NCI-H2107 treated with DMSO at 0.1 percent for 48 hours (cell line): ENCODE measurements at regions not wholly inside any gene's neighbourhood (a gene's known extent, or its start where the extent isn't known, plus 50 kb on each side); places are given as distances from the start of the nearest gene placed in this dataset.
"Not testable (repeated sequence)": the region's sequence is repeated elsewhere in the genome, so short reads cannot be mapped to it uniquely, and the experiment has no call there.

Experiments used
- DNase-seq: peaks from one replicate; lab custom pipeline; 2025; ENCODE audit not compliant: unreplicated experiment; lab: John Stamatoyannopoulos, UW

GRCh38 chr7:153584132-153584531, 468.1 kb upstream of the DPP6 start:
- no peak for DNase-seq

- no peak for DNase-seq
These were observed 463.6 kb upstream of the DPP6 start for GRCh38 chr7:153588586-153588985.

- no peak for DNase-seq
These were observed 462.1 kb upstream of the DPP6 start for GRCh38 chr7:153590136-153590535.

GRCh38 chr7:153590571-153590970, 461.6 kb upstream of the DPP6 start:
- no peak for DNase-seq

GRCh38 chr7:153607354-153607753, 444.8 kb upstream of the DPP6 start:
- DNase-seq, result no peak

- DNase-seq, result no peak
These were observed 435.4 kb upstream of the DPP6 start for GRCh38 chr7:153616711-153617325.

GRCh38 chr7:153627323-153627722, 424.9 kb upstream of the DPP6 start:
- DNase-seq, result no peak

- DNase-seq, result no peak
These were observed 423.8 kb upstream of the DPP6 start for GRCh38 chr7:153628406-153628805.

GRCh38 chr7:153628825-153629224, 423.4 kb upstream of the DPP6 start:
- no peak for DNase-seq

- DNase-seq, result no peak
These were observed 413.3 kb upstream of the DPP6 start for GRCh38 chr7:153638821-153639435.

GRCh38 chr7:153640586-153640985, 411.6 kb upstream of the DPP6 start:
- DNase-seq, result no peak

- no peak for DNase-seq
These were observed 411.0 kb upstream of the DPP6 start for GRCh38 chr7:153641199-153641598.

GRCh38 chr7:153642989-153643388, 409.2 kb upstream of the DPP6 start:
- no peak for DNase-seq

GRCh38 chr7:153657182-153657800, 394.9 kb upstream of the DPP6 start:
- no peak for DNase-seq

GRCh38 chr7:153675131-153675530, 377.1 kb upstream of the DPP6 start:
- no peak for DNase-seq

- no peak for DNase-seq
These were observed 369.6 kb upstream of the DPP6 start for GRCh38 chr7:153682628-153683027.

- DNase-seq, result no peak
These were observed 356.0 kb upstream of the DPP6 start for GRCh38 chr7:153696242-153696641.

GRCh38 chr7:153698046-153698445, 354.2 kb upstream of the DPP6 start:
- no peak for DNase-seq

- no peak for DNase-seq
These were observed 350.5 kb upstream of the DPP6 start for GRCh38 chr7:153701678-153702077.

- DNase-seq, result not testable (repeated sequence)
These were observed 328.3 kb upstream of the DPP6 start for GRCh38 chr7:153723892-153724291.

- DNase-seq, result not testable (repeated sequence)
These were observed 320.7 kb upstream of the DPP6 start for GRCh38 chr7:153731504-153731903.

GRCh38 chr7:153743434-153743833, 308.8 kb upstream of the DPP6 start:
- not testable (repeated sequence) for DNase-seq

GRCh38 chr7:153747969-153748368, 304.2 kb upstream of the DPP6 start:
- not testable (repeated sequence) for DNase-seq
